DND-41 (cell line): ENCODE measurements at regions not wholly inside any gene's neighbourhood (a gene's known extent, or its start where the extent isn't known, plus 50 kb on each side); places are given as distances from the start of the nearest gene placed in this dataset.

ENCODE experiments used
- CTCF ChIP-seq: IDR thresholded peaks from 2 replicates; pipeline ENCODE4 v1.5.1; 2012; ENCODE audit warnings: borderline replicate concordance, low read length, moderate library complexity, mild to moderate bottlenecking; ENCODE audit not compliant: poor library complexity, severe bottlenecking; ENCODE audit errors: extremely low read depth
- EZH2 ChIP-seq: IDR thresholded peaks from 3 replicates; pipeline ENCODE4 v1.6.1; 2012; ENCODE audit warnings: borderline replicate concordance, low read depth, mild to moderate bottlenecking, moderate library complexity, low read length, inconsistent platforms; ENCODE audit not compliant: severe bottlenecking

DNA sequence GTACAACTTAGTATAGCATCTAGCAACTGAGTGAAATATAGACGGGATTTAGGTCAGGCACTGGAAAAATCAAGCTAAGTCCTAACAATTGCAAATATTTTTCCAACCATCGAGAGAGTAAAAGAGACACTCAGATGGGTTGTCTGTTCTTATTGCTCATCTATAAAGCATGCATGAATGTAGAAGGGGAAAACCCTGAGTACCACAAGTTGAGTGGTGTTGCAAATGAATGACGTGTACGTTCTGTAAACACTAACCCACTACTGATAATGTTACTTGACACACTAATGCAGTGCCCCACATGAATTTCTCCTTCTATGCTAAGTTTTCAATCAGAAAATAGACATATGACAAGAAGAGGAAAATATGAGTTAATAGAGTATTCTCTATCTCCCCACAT, 211.2 kb downstream of the COX18 start:
- no peak for TF ChIP-seq EZH2
- no peak for TF ChIP-seq CTCF
